Stimulated activated CD4-positive, alpha-beta T cell treated with anti-CD3 and anti-CD28 coated beads, Interleukin-2, amount 100 ng/mL, for 24 hours (primary cell): ENCODE measurements at regions not wholly inside any gene's neighbourhood (a gene's known extent, or its start where the extent isn't known, plus 50 kb on each side); places are given as distances from the start of the nearest gene placed in this dataset.

ENCODE experiments used
- DNase-seq, 2 donors: peaks; one replicate each; pipeline ENCODE4 v3.0.0-alpha.2; 2020

DNA sequence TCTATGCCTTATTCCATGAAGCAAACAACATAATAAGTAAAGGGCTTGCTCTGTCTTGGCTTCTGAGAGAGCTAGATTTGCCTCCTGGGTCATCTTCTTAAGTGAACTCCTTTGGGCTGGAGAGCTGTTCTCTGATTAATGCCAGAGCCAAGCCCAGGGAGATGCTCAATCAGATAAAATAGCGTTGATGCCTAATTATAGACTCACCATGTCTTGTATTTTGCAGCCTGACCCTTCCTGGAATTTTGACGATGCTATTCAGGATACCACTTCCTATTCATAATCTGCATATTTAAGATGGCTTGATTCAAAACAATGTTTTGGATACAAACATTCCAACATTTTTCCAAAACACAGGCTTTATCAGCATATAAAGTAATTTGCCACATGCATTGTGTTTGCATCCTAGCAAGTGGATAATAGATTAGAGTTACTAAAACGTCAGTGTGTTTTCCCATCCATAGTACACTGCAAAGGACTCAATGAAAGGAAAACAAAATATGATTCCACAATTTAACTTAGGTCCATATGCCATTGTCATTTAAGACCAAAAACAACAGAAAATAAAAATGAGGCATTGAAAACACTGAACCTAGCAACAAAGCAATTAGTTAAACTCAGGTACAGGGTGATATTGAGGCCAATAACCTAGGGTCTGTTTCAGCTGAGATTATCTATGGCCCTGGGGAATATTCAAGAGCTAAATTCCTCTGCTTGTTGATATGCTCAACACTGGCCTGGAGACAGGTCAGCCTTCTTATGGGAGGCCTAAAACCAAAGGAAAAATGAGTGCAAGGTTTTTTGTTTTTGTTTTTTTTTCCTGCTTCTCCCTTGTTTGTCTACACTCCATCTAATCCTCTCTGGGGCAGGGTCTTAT lies 184.2 kb upstream of the FOXN3 start:
- no peak for DNase-seq

DNA sequence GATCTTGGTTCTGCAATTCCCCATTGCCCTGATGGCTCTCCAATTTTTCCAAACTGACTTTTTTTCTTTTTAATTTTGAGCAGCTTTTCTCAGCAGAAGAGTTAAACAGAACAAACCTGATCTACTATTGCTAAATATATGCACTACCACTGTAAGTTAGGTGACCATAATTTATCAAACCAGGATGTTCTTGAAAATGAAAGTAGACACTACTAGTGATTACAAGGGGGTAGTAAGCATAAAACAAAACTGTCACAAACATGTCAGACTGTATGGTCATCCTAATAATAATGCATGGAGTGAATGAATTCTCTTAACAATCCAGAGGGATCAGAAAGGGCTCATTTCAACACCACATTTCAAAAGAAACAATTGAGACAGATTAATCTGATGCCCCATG lies 183.0 kb upstream of the FOXN3 start:
- no peak for DNase-seq

DNA sequence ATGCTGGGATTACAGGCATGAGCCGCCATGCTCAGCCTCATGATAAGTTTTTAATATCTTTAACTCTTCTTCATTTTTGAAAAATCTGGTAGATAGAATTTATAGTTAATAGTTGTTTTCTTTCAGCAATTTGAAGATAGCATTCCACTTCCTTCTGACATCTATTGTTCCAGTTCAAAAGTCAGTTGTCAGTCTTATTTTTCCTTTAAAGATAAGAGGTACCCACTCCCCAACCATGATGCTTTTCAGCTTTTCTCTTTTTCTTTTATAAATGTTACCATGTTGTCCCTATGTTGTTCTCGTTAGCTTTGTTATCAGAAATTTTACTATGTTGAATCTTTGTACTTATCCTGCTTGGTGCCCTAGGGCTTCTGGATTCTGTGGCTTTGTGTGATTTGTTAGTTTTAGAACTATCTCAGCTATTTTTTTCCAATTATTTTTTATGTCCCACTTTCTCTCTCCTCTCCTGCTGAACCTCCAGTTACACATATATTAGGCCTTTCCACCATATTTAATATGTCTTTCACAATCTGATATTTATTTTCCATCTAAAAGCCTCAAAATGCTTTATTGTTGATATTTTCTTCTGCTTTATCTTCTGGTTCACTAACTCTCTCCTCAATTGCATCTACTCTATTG lies 181.6 kb upstream of the FOXN3 start:
- no peak for DNase-seq

DNA sequence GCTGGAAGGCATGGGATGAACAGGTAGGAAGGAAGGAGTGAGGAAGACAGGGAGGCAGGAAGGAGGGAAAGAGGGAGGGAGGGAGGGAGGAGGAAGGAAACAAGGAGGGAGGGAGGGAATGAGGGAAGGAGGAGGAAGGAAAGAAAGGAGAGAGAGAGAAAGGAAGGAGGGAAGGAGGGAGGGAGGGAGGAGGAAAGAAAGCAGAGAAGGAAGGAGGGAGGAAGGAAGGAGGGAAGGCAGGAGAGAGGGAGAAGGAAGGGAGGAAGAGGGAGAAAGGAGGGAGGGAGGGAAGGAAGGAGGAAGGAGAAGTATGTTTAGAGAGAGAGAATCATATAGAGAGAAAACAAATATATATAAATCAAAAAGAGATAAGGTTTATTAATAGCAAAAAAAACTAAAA lies 175.9 kb upstream of the FOXN3 start:
- no peak for DNase-seq

DNA sequence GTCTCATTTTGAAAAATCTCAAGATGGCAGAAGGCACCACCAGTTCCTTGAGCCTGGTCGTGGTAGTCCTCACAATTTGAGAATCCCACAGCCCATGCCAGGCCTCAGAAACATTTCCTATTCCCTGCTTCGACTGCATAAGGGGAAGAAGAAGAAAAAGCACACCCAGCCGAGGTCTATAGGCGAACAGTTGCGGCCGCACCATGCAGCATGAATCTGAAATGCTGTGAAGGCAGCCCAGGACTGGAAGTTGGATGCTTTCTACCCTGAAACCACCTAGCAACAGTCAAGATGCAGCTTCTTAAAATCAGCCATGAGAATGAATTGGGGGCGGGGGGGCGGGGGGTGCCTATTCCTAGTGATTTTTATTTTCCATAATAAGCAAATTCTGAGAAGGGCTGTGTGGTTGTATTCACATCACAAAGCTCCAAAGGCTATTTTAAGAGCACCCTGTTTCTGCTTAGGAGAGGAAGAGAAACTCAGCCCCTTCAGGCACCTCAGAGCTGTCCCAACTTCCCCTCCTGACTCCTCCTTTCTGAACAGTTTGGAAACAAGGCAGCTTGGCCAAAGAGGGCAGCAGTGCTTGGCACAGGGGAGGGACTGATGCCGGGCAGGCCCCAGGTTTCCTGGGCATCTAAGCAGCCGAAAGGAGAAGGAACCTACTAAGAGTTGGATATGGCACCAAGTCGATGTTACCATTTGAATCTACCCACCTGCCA lies 172.5 kb upstream of the FOXN3 start:
- no peak for DNase-seq

DNA sequence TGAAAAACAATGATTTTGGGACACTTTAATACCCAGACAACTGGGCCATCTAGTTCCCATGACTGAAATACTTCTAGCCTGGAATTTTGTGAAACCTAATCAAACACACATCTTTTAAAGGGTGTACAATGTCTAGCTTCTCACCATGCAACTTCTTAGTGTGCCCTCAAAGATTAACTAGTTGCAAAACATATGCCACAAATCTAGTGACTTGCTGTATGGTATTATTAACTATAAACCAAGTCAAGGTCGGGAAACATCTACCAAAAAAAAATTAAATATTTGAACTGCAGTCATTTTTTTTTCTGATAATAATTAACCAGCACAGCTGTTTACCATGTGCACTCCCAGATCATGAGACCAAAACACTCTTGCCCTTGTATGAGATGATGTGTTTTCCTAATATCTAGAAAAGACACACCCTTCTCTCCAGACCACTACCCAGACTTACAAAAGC lies 171.8 kb upstream of the FOXN3 start:
- no peak for DNase-seq

DNA sequence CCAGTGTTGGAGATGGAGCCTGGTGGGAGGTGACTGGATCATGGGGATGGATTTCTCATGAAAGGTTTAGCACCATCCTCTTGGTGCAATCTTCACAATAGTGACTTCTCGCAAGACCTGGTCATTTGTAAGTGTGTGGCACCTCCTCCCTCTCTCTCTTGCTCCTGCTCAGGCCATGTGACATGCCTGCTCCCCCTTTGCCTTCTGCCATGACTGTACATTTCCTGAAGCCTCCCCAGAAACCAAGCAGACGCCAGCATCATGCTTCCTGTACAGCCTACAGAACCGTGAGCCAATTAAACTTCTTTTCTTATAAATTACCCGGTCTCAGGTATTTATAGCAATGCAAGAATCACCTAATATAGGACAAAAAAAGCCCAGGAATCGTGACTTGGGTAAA lies 171.0 kb upstream of the FOXN3 start:
- DNase-seq = no peak

DNA sequence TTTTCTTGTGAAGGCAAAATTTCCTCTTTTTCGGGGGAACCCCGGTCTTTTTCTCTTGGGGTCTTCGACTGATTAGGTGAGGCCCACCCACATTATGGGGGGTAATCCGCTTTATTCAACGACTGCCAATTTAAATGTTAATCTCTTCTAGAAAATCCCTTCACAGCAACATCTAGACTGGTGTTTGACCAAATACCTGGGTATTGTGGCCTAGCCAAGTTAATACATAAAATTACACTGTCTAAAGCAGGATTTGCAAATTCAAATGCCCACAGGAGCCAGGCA lies 170.0 kb upstream of the FOXN3 start:
- DNase-seq = no peak

DNA sequence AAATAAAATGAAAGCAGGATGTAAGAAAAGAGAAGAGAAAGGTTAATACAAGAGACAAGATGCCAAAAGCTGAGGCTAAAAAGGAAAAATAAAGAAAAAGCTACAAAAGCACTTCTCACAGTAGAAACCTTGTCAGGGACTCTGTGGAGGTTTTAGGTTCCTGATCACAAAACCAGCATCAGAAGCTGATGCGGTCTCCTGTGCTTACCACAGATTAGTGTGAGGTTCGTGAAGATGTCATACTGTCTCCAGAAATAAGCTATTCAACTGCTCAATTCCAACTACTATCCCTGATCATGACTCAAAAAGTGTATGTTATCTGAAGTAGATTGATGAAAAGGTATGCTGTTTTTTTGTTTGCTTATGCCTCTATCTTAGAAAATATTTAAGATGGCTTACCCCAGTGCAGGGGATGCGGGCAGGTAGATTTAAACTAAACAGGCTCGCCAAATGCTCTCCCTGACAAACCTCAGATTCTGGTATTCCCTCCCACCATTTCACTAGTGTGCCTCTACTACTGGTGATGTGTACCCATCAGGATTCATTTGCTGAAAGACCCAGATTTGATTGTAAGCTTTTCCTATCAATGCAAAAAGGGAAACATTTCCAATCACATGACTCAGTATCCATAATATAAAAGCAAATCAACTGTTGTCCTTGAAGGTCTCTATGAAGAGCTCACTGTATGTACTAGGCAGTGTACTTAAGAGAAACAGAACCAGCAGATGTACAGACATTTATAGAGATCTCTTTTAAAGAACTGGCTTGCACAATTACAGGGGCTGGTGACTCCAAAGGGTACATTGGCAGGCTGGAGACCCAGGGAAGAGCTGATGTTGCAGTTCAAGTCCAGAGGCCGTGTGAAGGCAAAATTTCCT lies 169.5 kb upstream of the FOXN3 start:
- DNase-seq = no peak

DNA sequence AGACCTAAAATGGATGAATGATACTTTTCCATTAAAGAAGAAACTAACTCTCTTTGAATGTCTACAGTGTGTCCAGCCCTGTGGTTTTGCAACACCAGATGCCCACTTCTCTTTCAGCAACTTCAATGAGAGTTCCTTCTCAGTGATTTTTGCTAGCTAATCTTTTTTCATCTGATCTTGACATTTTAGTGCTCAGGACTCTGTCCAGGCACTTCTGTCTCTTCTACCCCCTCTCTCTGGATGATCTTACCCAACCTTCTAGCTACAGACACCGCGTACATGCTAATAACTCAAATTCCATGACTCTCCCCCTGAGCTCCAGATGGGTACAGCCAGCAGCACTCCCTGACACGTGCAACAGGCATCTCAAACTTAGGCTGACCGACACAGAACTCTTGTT lies 161.1 kb upstream of the FOXN3 start:
- no peak for DNase-seq

DNA sequence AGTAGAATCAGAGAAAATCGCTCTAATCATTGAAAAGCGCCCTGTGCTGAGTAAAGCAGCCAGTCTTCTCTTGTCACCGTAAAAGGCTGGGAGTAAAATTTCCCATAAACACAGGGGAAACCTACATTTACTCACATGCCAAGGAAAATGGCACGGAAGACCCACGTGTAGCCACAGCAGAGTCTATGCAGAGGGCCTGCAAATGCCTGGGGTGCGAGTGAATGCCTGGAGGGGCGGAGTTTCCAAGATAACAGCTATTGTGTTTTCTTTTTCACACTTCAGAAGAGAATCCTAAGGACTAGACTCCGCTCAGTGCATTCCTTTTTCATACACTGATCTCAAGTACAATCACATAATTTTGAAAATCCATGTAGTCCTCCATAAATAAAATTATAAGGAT lies 159.9 kb upstream of the FOXN3 start:
- no peak for DNase-seq

DNA sequence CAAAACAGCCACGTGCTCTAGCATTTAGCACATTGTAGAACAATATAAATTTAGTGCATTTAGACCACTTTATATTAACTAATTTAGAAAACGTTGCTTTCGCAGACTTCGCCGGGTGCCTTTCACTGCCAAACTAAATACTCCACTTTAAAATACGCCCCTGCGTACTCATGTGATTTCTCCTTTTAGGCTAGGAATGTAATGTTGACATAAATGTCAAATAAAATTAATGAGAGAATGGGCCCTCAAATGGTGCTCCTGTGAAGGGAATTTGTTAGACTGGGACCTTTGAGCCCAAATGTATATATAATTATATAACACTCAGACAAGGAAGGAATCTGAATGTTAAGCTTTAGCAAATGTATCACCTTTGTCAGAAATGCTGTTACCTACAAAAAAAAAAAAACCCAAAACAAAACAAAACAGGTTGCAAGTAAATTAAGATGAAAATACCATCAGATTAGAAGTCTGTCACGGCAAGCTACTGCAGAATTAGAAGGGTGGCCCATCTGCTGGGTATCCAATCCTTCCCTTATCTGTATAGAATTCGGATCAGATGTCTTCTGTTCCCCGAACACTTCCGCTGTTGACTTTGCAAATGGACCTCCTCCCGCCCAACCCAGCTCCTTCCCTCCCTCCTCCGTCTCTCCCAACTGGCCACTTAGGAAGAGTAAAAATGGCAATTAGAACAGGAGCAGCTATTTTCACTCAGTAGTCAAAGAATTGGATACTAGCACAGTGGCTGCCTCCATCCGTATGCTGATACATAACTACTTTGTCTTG lies 159.3 kb upstream of the FOXN3 start:
- no peak for DNase-seq

DNA sequence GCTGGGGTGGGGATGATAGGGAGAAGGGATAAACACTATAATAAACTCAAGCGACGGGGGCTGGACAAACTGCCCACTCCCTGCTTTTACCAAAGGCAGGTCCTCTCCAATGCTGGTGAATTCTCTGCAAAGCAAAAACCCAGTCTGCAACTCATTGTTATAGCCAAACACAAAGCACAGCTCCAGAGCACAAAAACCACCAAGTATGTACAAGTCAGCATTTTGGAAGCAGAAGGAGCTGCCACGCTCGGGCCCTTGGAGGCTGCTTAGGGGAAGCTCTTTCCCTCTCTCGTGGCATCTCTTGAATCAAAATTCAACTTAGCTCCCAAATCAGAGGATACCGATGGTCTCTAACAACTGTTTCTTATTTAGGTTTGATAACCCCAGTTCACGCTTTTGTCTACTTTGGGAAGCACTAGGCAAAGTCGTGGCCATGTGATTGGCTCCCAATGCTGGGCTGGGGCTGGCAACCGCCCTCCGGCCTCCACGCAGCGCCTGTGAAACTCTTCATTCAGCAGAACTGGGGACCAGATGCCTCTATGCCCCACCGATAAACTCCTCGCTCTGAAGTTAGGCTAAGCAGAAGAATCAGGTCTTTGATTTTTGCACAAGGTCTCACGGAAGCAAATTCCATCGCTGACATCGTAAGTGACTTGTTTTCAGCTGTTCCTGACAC lies 158.5 kb upstream of the FOXN3 start:
- DNase-seq = no peak

DNA sequence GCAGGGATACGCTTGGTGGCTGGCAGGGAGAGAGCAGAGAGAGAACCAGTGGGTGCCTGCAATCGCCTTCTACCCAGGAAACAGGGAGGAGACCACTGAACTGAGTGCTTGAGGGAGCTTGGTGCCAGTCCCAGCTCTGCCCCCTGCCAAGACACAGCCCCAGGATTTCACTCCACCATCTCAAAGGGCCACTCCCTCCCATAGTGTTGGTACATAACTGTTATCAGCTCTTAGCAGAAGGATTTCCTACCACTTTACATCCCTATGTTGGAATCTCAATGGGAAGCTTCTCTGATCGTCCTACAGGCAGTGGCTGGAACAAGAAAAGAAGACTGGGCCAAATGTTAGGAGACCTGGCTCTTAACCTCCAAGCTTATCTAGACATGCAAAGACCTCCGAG lies 157.4 kb upstream of the FOXN3 start:
- no peak for DNase-seq

DNA sequence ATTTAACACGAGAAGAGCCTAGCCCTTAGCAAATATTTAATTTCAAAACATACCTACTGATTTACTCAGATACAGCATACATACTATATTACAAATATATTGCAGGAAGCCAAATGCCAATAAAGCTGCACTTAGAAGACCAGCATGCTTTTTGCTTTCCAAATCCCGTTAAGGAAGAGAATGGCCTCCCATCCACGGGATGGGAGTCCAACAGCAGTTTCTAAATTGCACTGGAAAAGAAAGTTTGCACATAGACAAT lies 156.3 kb upstream of the FOXN3 start:
- no peak for DNase-seq

DNA sequence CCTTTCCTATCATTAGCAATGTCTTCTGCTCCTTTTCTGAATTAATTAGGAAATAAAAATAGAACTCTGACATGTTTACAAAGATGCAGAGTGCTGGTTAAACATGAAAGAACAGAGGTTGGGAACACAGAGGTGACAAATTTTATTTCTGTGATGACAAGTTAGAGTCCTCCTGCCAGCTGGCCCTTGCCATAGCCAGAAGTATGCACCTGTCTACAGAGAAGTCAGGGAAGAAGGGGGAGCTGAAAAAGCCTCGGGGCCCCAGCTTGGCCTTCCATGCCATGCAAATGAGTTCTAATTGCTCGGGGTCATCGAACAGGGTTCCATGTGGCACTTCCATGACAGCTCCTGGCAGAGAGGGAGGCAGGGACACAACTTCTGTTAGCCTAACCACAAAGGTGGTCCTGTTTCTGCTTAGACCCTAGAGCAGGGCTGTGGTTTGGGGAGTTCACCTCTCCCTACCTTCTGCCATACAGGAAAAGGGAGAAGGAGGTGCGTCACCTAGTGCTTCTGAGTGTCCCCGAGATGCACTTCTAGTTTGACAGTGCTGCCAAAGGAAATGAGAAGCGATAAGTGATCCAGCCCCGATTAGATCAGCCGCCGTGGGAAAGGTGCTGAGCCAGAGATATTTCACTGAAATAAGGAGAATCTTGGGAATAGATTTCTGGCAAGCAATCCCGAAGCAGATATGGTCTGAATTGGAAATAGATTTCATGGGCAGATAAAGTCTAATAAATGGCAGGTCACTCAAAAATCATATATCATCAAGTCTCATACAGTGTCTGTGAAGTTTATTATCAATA lies 155.8 kb upstream of the FOXN3 start:
- no peak for DNase-seq

DNA sequence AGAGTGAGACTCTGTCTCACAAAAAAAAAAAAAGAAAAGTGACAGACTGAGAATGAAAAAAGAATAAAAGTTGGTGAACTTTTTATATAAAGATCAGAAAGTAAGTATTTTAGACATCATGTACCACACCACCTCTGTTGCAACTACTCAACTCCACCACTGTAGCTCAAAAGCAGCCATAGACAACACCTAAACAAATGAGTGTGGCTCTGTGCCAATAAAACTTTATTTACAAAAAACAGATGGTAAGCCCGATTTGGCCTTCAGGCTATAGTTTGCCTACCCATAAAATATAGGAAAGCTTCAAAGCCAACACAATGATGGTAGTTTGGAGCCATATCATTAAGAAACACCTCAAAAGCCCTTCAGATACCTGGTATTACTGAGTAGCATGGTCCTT lies 154.5 kb upstream of the FOXN3 start:
- DNase-seq = no peak

DNA sequence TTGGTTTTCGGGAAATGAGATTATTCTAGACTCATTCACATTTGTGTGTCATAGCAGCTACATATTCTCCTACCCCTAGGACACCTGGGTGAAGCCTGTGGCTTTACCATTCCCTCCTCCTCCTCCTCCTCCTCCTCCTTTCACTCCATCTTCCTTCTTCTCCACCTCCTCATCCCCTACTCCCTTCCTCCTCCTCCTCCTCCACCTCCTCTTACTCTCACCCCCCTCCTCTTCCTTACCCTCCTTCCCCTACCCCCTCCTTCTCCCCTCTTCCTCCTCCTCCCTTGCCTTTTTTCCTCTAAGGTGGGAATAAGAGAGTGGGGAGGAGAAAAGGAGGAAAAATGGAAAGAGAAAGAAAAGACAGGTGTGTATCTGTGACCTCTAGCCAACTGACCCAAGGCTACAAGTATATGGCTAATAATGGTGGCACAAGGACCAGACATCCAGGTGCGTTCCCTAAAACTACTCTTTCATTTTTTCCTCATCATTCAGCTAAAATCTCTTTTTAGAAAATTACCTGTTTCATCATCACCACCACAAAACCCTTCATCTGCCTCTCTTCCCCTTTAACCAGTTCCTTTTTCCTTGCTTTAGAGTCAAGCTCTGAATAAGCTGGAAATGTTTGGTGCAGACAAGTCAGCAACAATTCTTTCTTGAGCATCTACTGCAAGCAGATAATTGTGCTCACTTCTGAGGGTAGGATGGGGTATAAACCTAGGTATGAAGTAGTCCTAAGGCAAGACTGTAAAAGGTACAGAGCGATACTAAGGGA lies 149.8 kb upstream of the FOXN3 start:
- no peak for DNase-seq

DNA sequence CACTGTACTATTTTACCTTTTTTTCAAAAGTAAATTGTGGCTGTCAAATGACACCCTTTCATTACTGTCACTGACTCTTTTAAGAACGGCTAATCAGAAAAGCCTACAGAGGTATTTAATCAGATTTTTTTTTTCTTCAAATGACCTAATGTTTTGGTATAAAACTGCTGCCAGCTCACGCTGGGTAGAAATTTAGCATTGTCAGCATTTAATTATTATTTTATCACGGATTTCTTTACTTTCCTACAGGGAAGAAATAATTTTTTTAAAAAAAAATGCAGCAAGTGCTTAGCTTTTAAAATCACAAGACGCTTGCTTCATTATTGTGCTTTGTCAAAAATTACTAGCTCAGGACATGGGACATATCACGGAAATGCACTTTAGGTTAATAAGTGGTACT lies 149.1 kb upstream of the FOXN3 start:
- DNase-seq = no peak

DNA sequence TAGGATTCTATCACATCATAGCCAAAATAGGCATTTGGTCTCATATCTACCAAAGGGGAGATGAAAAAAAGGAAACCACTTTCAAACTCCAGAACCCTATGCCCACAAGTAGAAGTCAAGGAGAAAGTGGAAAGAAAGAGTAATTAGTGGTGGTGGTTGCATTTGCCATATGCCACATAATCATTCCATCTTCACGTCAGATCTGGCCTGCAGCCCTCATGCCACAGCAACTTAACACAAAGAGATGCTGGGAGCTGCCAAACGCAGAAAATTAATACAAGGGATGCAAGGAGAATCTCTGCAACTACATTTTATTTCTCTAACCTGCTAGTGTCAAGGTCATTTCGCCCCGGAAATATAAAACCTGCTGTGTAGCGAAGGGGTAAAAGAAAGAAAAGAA lies 148.6 kb upstream of the FOXN3 start:
- DNase-seq = no peak
